Calu3 (cell line): ENCODE measurements at regions not wholly inside any gene's neighbourhood (a gene's known extent, or its start where the extent isn't known, plus 50 kb on each side); places are given as distances from the start of the nearest gene placed in this dataset.

Source experiments
- BruUV-seq: library from RNA; stranded (reverse); fragments of 400-500 nt; replicated peaks from 2 replicates; lab custom pipeline; 2021; lab: Mats Ljungman, UMichigan
- CTCF ChIA-PET: fragments of 300-600 bp; sonication (Branson Sonifier 250); formaldehyde crosslinking; loops from one replicate; lab custom pipeline; 2022; ENCODE audit warnings: antibody characterized with exemption; lab: Charles Lee
- DNase-seq: peaks from one replicate; pipeline ENCODE4 v3.0.0; 2022
- H3K27ac Mint-ChIP-seq: one replicate; pipeline ENCODE4 v1.8.0; 2022; ENCODE audit warnings: mixed read lengths; ENCODE audit not compliant: unreplicated experiment
- H3K27me3 Mint-ChIP-seq: one replicate; pipeline ENCODE4 v1.8.0; 2022; ENCODE audit warnings: mixed read lengths; ENCODE audit not compliant: unreplicated experiment
- H3K36me3 Mint-ChIP-seq: one replicate; pipeline ENCODE4 v1.8.0; 2022; ENCODE audit warnings: mild to moderate bottlenecking, moderate library complexity, mixed read lengths; ENCODE audit not compliant: insufficient read depth, unreplicated experiment
- H3K4me1 Mint-ChIP-seq: one replicate; pipeline ENCODE4 v1.8.0; 2022; ENCODE audit warnings: mild to moderate bottlenecking, low read depth, mixed read lengths; ENCODE audit not compliant: unreplicated experiment
- H3K4me3 Mint-ChIP-seq: one replicate; pipeline ENCODE4 v1.8.0; 2022; ENCODE audit warnings: mild to moderate bottlenecking, low read depth, moderate library complexity, mixed read lengths; ENCODE audit not compliant: unreplicated experiment
- H3K9me3 Mint-ChIP-seq: one replicate; pipeline ENCODE4 v1.8.0; 2022; ENCODE audit warnings: low read depth, mixed read lengths; ENCODE audit not compliant: unreplicated experiment
- intact Hi-C: fragments of 100-400 bp; cut with micrococcal nuclease; formaldehyde crosslinking; loops from one replicate; pipeline ENCODE4 v1.10.0; 2022; ENCODE audit not compliant: unreplicated experiment
- TF ChIP-seq, protein P1 (sequence below): fragments of 200-600 bp; IDR thresholded peaks from one replicate; pipeline ENCODE4 v1.8.0; 2022; ENCODE audit warnings: antibody characterized with exemption; ENCODE audit not compliant: unreplicated experiment

DNA sequence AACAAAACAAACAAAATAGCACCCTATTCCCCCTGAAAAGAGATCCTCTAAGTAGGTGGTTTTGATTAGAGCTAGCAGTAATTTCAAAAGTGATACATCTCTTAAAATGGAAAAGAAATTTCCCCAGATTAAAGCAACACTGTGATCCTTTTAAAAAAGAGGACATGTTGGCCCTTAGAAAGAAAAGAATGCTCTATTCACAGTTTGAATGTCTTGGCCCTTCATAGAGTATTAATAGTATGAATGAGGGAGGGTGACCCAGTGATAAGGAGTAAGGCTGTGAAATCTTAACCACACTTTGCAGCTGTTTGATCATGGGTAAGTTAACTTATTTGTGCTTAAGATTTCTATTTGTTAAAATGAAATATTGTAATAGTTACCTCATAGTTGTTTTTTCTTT is 467.7 kb upstream of the MEF2C start:
- Mint-ChIP-seq H3K4me3 (no peak overlapping the region), H3K9me3 (no peaks in the 10 kb centered on the region), H3K27ac (no peak overlapping the region), H3K36me3 (no peaks in the 10 kb centered on the region), H3K4me1 (peaks cover 11% of the 10 kb centered on the region), H3K27me3 (no peaks in the 10 kb centered on the region)
- no TSS peak for BruUV-seq
- intact Hi-C loops: no loop called here
- no peak for DNase-seq
- CTCF ChIA-PET: interaction anchor here (0.7 kb wide), 1 partner anchor 135 kb away, joined by 4 read pairs; no protein-coding TSS in a partner anchor
- TF ChIP-seq, protein P1, sequence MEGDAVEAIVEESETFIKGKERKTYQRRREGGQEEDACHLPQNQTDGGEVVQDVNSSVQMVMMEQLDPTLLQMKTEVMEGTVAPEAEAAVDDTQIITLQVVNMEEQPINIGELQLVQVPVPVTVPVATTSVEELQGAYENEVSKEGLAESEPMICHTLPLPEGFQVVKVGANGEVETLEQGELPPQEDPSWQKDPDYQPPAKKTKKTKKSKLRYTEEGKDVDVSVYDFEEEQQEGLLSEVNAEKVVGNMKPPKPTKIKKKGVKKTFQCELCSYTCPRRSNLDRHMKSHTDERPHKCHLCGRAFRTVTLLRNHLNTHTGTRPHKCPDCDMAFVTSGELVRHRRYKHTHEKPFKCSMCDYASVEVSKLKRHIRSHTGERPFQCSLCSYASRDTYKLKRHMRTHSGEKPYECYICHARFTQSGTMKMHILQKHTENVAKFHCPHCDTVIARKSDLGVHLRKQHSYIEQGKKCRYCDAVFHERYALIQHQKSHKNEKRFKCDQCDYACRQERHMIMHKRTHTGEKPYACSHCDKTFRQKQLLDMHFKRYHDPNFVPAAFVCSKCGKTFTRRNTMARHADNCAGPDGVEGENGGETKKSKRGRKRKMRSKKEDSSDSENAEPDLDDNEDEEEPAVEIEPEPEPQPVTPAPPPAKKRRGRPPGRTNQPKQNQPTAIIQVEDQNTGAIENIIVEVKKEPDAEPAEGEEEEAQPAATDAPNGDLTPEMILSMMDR: no peak

DNA sequence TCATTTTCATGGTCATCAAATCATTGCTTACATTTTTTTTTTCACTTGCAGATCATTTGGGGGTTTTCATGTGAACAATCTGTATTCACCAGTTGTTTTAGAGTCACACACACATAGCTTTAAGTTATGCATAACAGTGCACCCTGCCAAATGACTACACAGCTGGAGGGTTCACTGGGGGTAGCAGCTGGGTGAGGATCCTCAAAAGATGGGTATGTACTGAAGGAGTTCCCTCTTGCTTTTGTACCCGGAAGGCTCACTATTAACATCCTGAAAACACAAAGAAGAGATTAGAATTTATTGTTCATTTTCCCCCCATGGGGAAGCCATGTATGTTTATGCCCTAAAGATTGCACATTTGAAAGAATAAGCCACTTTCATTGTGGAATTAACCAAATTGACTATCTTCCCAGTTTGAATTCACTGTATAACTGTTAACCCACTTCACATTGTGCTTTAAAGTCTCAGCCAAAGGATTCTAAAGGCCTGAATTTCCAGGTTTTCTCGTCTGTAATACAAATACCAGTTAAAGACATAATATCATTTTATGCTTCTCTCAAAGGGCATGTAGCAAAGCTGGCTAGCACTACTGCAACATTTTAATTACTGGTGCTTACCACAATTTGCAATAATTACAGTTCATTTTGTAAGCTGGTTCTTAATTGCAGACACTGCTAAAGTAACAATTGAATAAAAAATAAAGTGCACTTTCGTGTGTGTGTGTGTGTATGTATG is 466.4 kb upstream of the MEF2C start:
- CTCF ChIA-PET: interaction anchor here (0.7 kb wide), 1 partner anchor 155 kb away, joined by 3 read pairs; no protein-coding TSS in a partner anchor
- no peak overlapping the region for H3K27ac Mint-ChIP-seq
- no TSS peak for BruUV-seq
- intact Hi-C loops: no loop called here
- no peaks in the 10 kb centered on the region for H3K36me3 Mint-ChIP-seq
- no peaks in the 10 kb centered on the region for H3K27me3 Mint-ChIP-seq
- TF ChIP-seq, protein P1: no peak
- no peak for DNase-seq
- no peak overlapping the region for H3K4me3 Mint-ChIP-seq
- no peaks in the 10 kb centered on the region for H3K9me3 Mint-ChIP-seq
- H3K4me1 Mint-ChIP-seq: peaks cover 11% of the 10 kb centered on the region

DNA sequence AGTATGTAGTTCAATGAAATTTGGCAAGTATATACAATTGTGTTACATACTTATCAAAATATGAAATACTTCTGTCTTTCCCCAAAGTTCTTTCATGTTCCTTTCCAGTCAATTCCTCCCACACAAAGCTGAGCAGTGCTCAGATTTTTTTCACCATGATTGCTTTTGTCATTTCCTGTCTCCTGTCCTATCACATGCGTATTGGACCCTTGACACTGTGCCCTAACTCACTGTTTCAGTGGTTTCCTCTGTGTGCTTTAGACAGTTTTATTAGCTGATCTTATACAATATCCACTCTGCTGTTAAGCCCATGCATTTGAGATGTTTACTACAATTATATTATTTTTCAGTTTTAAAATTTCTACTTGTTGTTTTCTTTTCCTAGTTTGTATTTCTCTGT is 463.6 kb upstream of the MEF2C start:
- H3K27ac Mint-ChIP-seq: no peak overlapping the region
- H3K9me3 Mint-ChIP-seq: no peaks in the 10 kb centered on the region
- no TSS peak for BruUV-seq
- intact Hi-C loops: no loop called here
- no peak overlapping the region for H3K4me3 Mint-ChIP-seq
- no peaks in the 10 kb centered on the region for H3K36me3 Mint-ChIP-seq
- H3K4me1 Mint-ChIP-seq: peaks cover 3% of the 10 kb centered on the region
- no peaks in the 10 kb centered on the region for H3K27me3 Mint-ChIP-seq
- DNase-seq: no peak
- CTCF ChIA-PET: interaction anchor here (0.7 kb wide), 1 partner anchor 146 kb away, joined by 5 read pairs; no protein-coding TSS in a partner anchor
- TF ChIP-seq, protein P1: no peak

DNA sequence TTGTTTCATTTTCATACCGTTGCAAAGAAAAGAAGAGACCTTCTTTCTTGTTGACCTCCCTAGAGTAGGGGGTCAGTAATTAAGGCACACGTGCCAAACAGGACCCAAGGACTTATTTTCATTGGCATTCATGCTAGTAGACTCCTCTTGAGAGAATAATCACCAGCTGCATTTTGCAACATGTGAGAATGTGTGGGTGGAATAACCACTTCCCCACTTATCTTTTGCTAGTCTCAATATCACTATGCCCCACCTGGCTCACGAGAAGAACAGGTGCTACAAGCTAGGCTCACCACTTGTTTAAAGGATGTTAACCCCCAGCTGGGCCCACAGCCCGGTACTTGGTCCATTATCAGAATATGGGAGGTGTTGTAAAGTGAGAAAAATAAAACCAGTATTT is 460.7 kb upstream of the MEF2C start:
- CTCF ChIA-PET: no interaction called here
- TF ChIP-seq, protein P1: no peak
- no TSS peak for BruUV-seq
- intact Hi-C loops: no loop called here
- H3K36me3 Mint-ChIP-seq: no peaks in the 10 kb centered on the region
- DNase-seq: peak; percentile 2
- H3K4me1 Mint-ChIP-seq: no peaks in the 10 kb centered on the region
- no peaks in the 10 kb centered on the region for H3K27me3 Mint-ChIP-seq
- no peak overlapping the region for H3K4me3 Mint-ChIP-seq
- no peak overlapping the region for H3K27ac Mint-ChIP-seq
- H3K9me3 Mint-ChIP-seq: no peaks in the 10 kb centered on the region
